Omental fat pad (tissue), 3 donors: ENCODE measurements at regions not wholly inside any gene's neighbourhood (a gene's known extent, or its start where the extent isn't known, plus 50 kb on each side); places are given as distances from the start of the nearest gene placed in this dataset.

Experiments
- ATAC-seq: fragments of 150-250 bp; one replicate; pipeline ENCODE4 v1.9.1; 2016; ENCODE audit warnings: mild to moderate bottlenecking, moderate library complexity; ENCODE audit not compliant: low FRiP score
- DNase-seq: peaks from one replicate; pipeline ENCODE4 v3.0.0-alpha.2; 2019; ENCODE audit warnings: low spot score
- TF ChIP-seq, protein P1 (sequence below), 3 donors: fragments of 450-650 bp; IDR thresholded peaks; one replicate each; pipeline ENCODE4 v1.5.1; 2016 to 2017; ENCODE audit warnings: antibody characterized with exemption in 3 of 3, mild to moderate bottlenecking in 3 of 3, moderate library complexity in 2 of 3

DNA sequence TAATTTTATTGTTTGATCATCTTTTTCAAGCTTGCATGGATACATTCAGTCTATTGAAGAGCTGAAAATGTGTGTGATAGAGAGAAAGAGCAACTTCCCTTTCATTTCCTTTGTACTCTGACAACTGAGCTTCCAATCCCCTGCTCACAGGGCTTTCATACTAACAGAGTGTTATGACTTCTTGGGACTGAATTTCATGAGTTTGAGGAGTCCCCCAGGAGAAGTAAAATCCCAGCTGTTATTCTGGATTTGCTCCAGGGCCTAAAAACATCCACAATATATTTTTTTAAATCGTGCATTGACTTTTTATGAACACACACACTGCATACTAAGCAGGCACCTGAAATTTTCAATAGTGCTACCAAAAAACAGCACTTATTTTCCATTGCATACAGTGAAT lies 195.8 kb upstream of the CAND1 start:
- no peak for DNase-seq
- ATAC-seq, result no peak
- TF ChIP-seq, protein P1, sequence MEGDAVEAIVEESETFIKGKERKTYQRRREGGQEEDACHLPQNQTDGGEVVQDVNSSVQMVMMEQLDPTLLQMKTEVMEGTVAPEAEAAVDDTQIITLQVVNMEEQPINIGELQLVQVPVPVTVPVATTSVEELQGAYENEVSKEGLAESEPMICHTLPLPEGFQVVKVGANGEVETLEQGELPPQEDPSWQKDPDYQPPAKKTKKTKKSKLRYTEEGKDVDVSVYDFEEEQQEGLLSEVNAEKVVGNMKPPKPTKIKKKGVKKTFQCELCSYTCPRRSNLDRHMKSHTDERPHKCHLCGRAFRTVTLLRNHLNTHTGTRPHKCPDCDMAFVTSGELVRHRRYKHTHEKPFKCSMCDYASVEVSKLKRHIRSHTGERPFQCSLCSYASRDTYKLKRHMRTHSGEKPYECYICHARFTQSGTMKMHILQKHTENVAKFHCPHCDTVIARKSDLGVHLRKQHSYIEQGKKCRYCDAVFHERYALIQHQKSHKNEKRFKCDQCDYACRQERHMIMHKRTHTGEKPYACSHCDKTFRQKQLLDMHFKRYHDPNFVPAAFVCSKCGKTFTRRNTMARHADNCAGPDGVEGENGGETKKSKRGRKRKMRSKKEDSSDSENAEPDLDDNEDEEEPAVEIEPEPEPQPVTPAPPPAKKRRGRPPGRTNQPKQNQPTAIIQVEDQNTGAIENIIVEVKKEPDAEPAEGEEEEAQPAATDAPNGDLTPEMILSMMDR (IDR thresholded peaks at IDR 0.05), result no peak

GRCh38 chr12:67074072-67074471 lies 195.1 kb upstream of the CAND1 start:
- ATAC-seq, result no peak
- TF ChIP-seq, protein P1 (IDR thresholded peaks at IDR 0.05), result no peak
- DNase-seq, result no peak

- TF ChIP-seq, protein P1 (IDR thresholded peaks at IDR 0.05), result no peak
- no peak for ATAC-seq
- no peak for DNase-seq
These were observed 191.5 kb upstream of the CAND1 start for GRCh38 chr12:67077617-67078016.

GRCh38 chr12:67078957-67079356 lies 190.2 kb upstream of the CAND1 start:
- no peak for ATAC-seq
- no peak for DNase-seq
- TF ChIP-seq, protein P1 (IDR thresholded peaks at IDR 0.05), result no peak

GRCh38 chr12:67080637-67081036 lies 188.5 kb upstream of the CAND1 start:
- ATAC-seq (no peak), DNase-seq (no peak)
- TF ChIP-seq, protein P1 (IDR thresholded peaks at IDR 0.05), result no peak

DNA sequence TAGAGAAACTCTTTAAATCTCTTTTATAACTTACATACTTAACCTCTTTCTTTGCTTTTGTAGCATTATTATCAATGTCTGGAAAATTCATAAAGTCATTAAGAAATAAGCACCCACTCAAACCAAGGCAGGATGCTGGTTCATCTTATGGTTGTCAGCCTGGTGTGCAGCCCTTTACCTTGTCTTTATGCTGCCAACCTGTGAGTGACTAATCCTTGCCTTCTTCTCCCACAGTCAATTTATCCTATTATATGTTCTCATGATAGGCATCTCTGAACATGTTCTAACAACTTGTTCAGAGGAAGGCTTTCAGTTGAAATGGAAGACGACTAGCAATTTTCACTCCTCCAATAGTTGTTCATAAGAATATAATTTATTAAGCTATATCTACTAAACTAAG lies 186.9 kb upstream of the CAND1 start:
- TF ChIP-seq, protein P1 (IDR thresholded peaks at IDR 0.05), result no peak
- DNase-seq (no peak), ATAC-seq (no peak)

GRCh38 chr12:67085699-67086098 lies 183.5 kb upstream of the CAND1 start:
- DNase-seq (no peak), ATAC-seq (no peak)
- TF ChIP-seq, protein P1 (IDR thresholded peaks at IDR 0.05), result no peak
